Breast epithelium (tissue), 3 donors: ENCODE measurements at regions not wholly inside any gene's neighbourhood (a gene's known extent, or its start where the extent isn't known, plus 50 kb on each side); places are given as distances from the start of the nearest gene placed in this dataset.

ENCODE experiments used
- POLR2A ChIP-seq: fragments of 450-650 bp; IDR thresholded peaks from one replicate; pipeline ENCODE4 v1.6.1; 2016; ENCODE audit warnings: antibody characterized with exemption, mild to moderate bottlenecking, moderate library complexity
- POLR2AphosphoS5 ChIP-seq, 3 donors: sonication (generic); formaldehyde crosslinking; IDR thresholded peaks; one replicate each; pipeline ENCODE4 v1.6.1; 2017; ENCODE audit warnings: antibody characterized with exemption in 3 of 3
- TF ChIP-seq, protein P1 (sequence below), 3 donors: fragments of 450-650 bp; IDR thresholded peaks; one replicate each; pipeline ENCODE4 v1.5.1; 2016 to 2017; ENCODE audit warnings: antibody characterized with exemption in 3 of 3, mild to moderate bottlenecking in 3 of 3, moderate library complexity in 3 of 3

DNA sequence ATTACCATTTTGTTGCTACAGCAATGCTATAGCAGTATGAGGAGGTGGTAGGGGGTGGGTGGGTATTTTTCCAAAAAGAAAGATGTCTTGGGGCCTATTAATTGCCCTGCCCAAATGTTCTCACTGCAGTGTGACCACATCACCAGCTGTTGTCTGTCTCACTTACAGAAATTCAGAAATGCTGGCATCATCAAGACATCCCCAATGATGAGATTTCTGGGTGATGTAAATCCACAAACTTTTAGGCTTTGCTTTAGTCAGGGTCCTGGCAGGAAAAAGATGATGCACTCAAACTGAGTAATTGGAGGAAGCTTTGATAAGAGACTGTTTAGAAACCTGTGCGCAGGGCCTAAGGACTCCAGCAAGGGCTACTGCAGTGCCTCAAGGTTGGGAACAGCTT lies 56.2 kb upstream of the OPN4 start:
- TF ChIP-seq POLR2A (no peak), POLR2AphosphoS5 (IDR thresholded peaks at IDR 0.05) (no peak)
- TF ChIP-seq, protein P1, sequence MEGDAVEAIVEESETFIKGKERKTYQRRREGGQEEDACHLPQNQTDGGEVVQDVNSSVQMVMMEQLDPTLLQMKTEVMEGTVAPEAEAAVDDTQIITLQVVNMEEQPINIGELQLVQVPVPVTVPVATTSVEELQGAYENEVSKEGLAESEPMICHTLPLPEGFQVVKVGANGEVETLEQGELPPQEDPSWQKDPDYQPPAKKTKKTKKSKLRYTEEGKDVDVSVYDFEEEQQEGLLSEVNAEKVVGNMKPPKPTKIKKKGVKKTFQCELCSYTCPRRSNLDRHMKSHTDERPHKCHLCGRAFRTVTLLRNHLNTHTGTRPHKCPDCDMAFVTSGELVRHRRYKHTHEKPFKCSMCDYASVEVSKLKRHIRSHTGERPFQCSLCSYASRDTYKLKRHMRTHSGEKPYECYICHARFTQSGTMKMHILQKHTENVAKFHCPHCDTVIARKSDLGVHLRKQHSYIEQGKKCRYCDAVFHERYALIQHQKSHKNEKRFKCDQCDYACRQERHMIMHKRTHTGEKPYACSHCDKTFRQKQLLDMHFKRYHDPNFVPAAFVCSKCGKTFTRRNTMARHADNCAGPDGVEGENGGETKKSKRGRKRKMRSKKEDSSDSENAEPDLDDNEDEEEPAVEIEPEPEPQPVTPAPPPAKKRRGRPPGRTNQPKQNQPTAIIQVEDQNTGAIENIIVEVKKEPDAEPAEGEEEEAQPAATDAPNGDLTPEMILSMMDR (IDR thresholded peaks at IDR 0.05), result no peak
